ENCODE measurements at regions not wholly inside any gene's neighbourhood (a gene's known extent, or its start where the extent isn't known, plus 50 kb on each side); places are given as distances from the start of the nearest gene placed in this dataset.

DNA sequence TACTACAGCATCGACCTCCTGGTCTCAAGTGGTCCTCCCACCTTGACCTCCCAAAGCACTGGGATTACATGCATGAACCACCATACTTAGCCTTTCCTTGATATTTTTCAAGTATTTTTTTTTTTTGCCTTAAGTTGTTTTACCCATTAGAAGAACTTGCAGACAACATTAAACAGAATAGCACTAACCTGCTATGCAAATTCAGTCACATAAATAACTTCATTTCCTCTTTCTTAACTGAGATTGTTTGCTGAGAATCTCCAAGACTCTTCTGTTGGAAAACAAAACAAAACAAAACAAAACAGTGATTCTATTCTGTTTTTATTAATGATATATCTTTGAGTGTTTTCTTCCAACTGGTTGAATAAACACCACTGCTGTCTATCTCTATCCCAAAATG, 115.9 kb upstream of the IFNG-AS1 start:
- no peak for TF ChIP-seq ZSCAN20 (CRISPR knock-in tag; IDR thresholded peaks at IDR 0.05)
- TF ChIP-seq JUN (IDR thresholded peaks at IDR 0.05) = no peak
- no peak for TF ChIP-seq MAFK (IDR thresholded peaks at IDR 0.05; ENCODE audit: partially characterized antibody)
- TF ChIP-seq, protein P1, sequence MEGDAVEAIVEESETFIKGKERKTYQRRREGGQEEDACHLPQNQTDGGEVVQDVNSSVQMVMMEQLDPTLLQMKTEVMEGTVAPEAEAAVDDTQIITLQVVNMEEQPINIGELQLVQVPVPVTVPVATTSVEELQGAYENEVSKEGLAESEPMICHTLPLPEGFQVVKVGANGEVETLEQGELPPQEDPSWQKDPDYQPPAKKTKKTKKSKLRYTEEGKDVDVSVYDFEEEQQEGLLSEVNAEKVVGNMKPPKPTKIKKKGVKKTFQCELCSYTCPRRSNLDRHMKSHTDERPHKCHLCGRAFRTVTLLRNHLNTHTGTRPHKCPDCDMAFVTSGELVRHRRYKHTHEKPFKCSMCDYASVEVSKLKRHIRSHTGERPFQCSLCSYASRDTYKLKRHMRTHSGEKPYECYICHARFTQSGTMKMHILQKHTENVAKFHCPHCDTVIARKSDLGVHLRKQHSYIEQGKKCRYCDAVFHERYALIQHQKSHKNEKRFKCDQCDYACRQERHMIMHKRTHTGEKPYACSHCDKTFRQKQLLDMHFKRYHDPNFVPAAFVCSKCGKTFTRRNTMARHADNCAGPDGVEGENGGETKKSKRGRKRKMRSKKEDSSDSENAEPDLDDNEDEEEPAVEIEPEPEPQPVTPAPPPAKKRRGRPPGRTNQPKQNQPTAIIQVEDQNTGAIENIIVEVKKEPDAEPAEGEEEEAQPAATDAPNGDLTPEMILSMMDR (IDR thresholded peaks at IDR 0.05) = no peak
- TF ChIP-seq POLR2A (IDR thresholded peaks at IDR 0.05; ENCODE audit: low read length) = no peak
- TF ChIP-seq CHD4 (IDR thresholded peaks at IDR 0.05; ENCODE audit: borderline replicate concordance) = no peak

Measured in A549 (cell line).